Gastroesophageal sphincter (tissue), 3 donors: ENCODE measurements at regions not wholly inside any gene's neighbourhood (a gene's known extent, or its start where the extent isn't known, plus 50 kb on each side); places are given as distances from the start of the nearest gene placed in this dataset.

Experiments used
- EP300 ChIP-seq: sonication (generic); formaldehyde crosslinking; IDR thresholded peaks from one replicate; pipeline ENCODE4 v1.6.1; 2017; ENCODE audit warnings: antibody characterized with exemption, mild to moderate bottlenecking
- POLR2A ChIP-seq, 2 donors: fragments of 450-650 bp; IDR thresholded peaks; one replicate each; pipeline ENCODE4 v1.6.1; 2017; ENCODE audit warnings: antibody characterized with exemption in 2 of 2, mild to moderate bottlenecking in 2 of 2, moderate library complexity in 1 of 2
- POLR2AphosphoS5 ChIP-seq: sonication (generic); formaldehyde crosslinking; IDR thresholded peaks from one replicate; pipeline ENCODE4 v1.6.1; 2017; ENCODE audit warnings: antibody characterized with exemption
- TF ChIP-seq, protein P1 (sequence below), 4 experiments: fragments of 200-600 bp in 2 of 4; fragments of 450-650 bp in 2 of 4; sonication (generic) in 1 of 4; IDR thresholded peaks; one replicate each; pipeline ENCODE4 v1.5.1; 2017 to 2019; ENCODE audit warnings: antibody characterized with exemption in 4 of 4, mild to moderate bottlenecking in 2 of 4, moderate library complexity in 2 of 4

GRCh38 chr6:69570106-69570505 lies 226.7 kb downstream of the LMBRD1 start:
- TF ChIP-seq POLR2AphosphoS5 (no peak), POLR2A (IDR thresholded peaks at IDR 0.05) (no peak), EP300 (no peak)
- TF ChIP-seq, protein P1, sequence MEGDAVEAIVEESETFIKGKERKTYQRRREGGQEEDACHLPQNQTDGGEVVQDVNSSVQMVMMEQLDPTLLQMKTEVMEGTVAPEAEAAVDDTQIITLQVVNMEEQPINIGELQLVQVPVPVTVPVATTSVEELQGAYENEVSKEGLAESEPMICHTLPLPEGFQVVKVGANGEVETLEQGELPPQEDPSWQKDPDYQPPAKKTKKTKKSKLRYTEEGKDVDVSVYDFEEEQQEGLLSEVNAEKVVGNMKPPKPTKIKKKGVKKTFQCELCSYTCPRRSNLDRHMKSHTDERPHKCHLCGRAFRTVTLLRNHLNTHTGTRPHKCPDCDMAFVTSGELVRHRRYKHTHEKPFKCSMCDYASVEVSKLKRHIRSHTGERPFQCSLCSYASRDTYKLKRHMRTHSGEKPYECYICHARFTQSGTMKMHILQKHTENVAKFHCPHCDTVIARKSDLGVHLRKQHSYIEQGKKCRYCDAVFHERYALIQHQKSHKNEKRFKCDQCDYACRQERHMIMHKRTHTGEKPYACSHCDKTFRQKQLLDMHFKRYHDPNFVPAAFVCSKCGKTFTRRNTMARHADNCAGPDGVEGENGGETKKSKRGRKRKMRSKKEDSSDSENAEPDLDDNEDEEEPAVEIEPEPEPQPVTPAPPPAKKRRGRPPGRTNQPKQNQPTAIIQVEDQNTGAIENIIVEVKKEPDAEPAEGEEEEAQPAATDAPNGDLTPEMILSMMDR (IDR thresholded peaks at IDR 0.05) = no peak
